CD4-positive, alpha-beta memory T cell (primary cell): ENCODE measurements at regions not wholly inside any gene's neighbourhood (a gene's known extent, or its start where the extent isn't known, plus 50 kb on each side); places are given as distances from the start of the nearest gene placed in this dataset.

Experiments used
- CTCF ChIA-PET: fragments of 350-600 bp; sonication (Branson Sonifier 250); formaldehyde crosslinking; loops from one replicate; lab custom pipeline; 2021; ENCODE audit warnings: inconsistent platforms; ENCODE audit not compliant: partially characterized antibody; lab: Charles Lee
- POLR2A ChIA-PET: fragments of 350-600 bp; sonication (Branson Sonifier 250); formaldehyde crosslinking; loops from one replicate; lab custom pipeline; 2021; ENCODE audit not compliant: partially characterized antibody; lab: Charles Lee
- DNase-seq, 5 donors: peaks; one replicate each; pipeline versions ENCODE4 v3.0.0 to v3.0.0-alpha.2; 2020 to 2022; ENCODE audit warnings: mixed read lengths in 1 of 5
- H3K27ac ChIP-seq: one replicate; pipeline ENCODE4 v1.7.0; 2013; ENCODE audit warnings: low read depth, low read length
- H3K27me3 ChIP-seq: 2 replicates; pipeline ENCODE4 v1.7.0; 2013; ENCODE audit warnings: mild to moderate bottlenecking, low read length, moderate library complexity; ENCODE audit not compliant: insufficient read depth
- H3K36me3 ChIP-seq: 2 replicates; pipeline ENCODE4 v1.7.0; 2013; ENCODE audit warnings: mild to moderate bottlenecking, low read length, moderate library complexity; ENCODE audit not compliant: insufficient read depth
- H3K4me1 ChIP-seq: 2 replicates; pipeline ENCODE4 v1.7.0; 2013; ENCODE audit warnings: mild to moderate bottlenecking, low read length, moderate library complexity; ENCODE audit not compliant: insufficient read depth
- H3K4me3 ChIP-seq, 2 donors: one replicate each; pipeline ENCODE4 v1.7.0; 2013; ENCODE audit warnings: low read length in 2 of 2, mild to moderate bottlenecking in 1 of 2
- H3K9me3 ChIP-seq, 2 donors: one replicate each; pipeline ENCODE4 v1.7.0; 2013; ENCODE audit warnings: low read length in 2 of 2, control low read depth in 1 of 2; ENCODE audit not compliant: control insufficient read depth in 1 of 2
- H3K27ac Mint-ChIP-seq, 7 donors: one replicate each; pipeline ENCODE4 v1.8.0; 2020 to 2021; ENCODE audit warnings: mixed read lengths in 7 of 7, mild to moderate bottlenecking in 6 of 7, inconsistent platforms in 3 of 7, moderate library complexity in 3 of 7
- H3K27me3 Mint-ChIP-seq, 2 donors: one replicate each; pipeline ENCODE4 v1.8.0; 2020 to 2021; ENCODE audit warnings: mixed read lengths in 2 of 2
- H3K36me3 Mint-ChIP-seq, 2 donors: one replicate each; pipeline ENCODE4 v1.8.0; 2020 to 2021; ENCODE audit warnings: mixed read lengths in 2 of 2, inconsistent platforms in 1 of 2, mild to moderate bottlenecking in 1 of 2
- H3K4me1 Mint-ChIP-seq, 4 donors: one replicate each; pipeline ENCODE4 v1.8.0; 2020 to 2021; ENCODE audit warnings: mixed read lengths in 4 of 4, mild to moderate bottlenecking in 1 of 4
- H3K4me3 Mint-ChIP-seq, 8 donors: one replicate each; pipeline ENCODE4 v1.8.0; 2020 to 2021; ENCODE audit warnings: mixed read lengths in 8 of 8, mild to moderate bottlenecking in 7 of 8, moderate library complexity in 6 of 8, inconsistent platforms in 3 of 8
- H3K9me3 Mint-ChIP-seq, 8 donors: one replicate each; pipeline ENCODE4 v1.8.0; 2020 to 2021; ENCODE audit warnings: mixed read lengths in 8 of 8, mild to moderate bottlenecking in 5 of 8, inconsistent platforms in 3 of 8, moderate library complexity in 1 of 8
- intact Hi-C: fragments of 100-400 bp; cut with micrococcal nuclease; formaldehyde crosslinking; loops from one replicate; pipeline ENCODE4 v1.15.1; 2023

DNA sequence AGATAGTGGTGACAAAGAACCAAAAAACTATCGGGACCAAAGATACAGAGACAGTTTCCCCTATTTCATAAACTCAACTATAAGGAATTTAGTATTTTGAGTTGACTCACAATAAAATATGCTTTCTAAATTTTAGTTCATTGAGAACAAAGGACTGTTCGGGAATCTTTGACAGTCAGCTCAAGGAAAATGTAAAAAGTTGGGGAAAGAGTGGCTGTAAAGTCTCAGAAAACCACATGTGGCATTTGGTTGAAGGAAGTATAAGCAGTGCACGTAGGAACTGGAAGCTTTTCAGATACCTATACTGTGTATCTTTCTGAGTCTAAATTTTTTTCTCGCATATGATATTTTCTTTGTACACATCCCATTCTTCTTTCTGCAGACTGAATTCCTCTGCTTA lies 688.9 kb downstream of the KCNA4 start:
- no peaks in the 10 kb centered on the region for H3K27me3 Mint-ChIP-seq
- no peaks in the 10 kb centered on the region for H3K36me3 Mint-ChIP-seq
- intact Hi-C loops, result no loop called here
- ChIA-PET POLR2A (no interaction called here), CTCF (no interaction called here)
- H3K9me3 Mint-ChIP-seq, result peaks cover 0 to 15% (median 4%) of the 10 kb centered on the region in 8 donors
- no peak overlapping the region for H3K27ac Mint-ChIP-seq
- Histone ChIP-seq H3K27ac (no peak overlapping the region), H3K4me3 (no peak overlapping the region), H3K27me3 (no peaks in the 10 kb centered on the region), H3K36me3 (no peaks in the 10 kb centered on the region), H3K9me3 (no peaks in the 10 kb centered on the region), H3K4me1 (no peaks in the 10 kb centered on the region)
- no peak overlapping the region for H3K4me3 Mint-ChIP-seq
- no peaks in the 10 kb centered on the region for H3K4me1 Mint-ChIP-seq
- no peak for DNase-seq

DNA sequence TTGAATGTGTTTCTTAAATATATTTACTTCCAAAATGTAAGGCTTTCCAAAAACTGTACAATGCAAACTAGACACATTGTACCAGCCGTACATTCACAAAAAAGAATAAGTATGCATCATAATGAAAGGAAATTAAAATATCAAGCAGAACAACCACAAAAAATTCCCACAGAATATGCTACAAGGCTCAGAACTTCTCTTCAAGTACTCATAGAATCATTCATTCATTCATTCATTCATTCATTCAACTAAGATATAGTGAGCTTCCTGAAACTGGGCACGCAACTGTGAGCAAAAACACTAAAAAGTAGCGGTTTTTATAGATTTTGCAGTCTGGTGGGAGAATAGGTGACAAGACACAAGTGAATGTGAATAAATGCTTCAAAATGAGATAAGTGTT lies 690.1 kb downstream of the KCNA4 start:
- H3K36me3 ChIP-seq, result no peaks in the 10 kb centered on the region
- DNase-seq, result no peak
- H3K4me3 ChIP-seq, result no peak overlapping the region
- no peak overlapping the region for H3K27ac ChIP-seq
- no peaks in the 10 kb centered on the region for H3K4me1 Mint-ChIP-seq
- H3K27me3 ChIP-seq, result no peaks in the 10 kb centered on the region
- H3K27me3 Mint-ChIP-seq, result no peaks in the 10 kb centered on the region
- intact Hi-C loops, result no loop called here
- no peaks in the 10 kb centered on the region for H3K36me3 Mint-ChIP-seq
- H3K4me3 Mint-ChIP-seq, result no peak overlapping the region
- H3K4me1 ChIP-seq, result no peaks in the 10 kb centered on the region
- peaks cover 0 to 18% (median 4%) of the 10 kb centered on the region in 8 donors for H3K9me3 Mint-ChIP-seq
- ChIA-PET POLR2A (no interaction called here), CTCF (no interaction called here)
- H3K9me3 ChIP-seq, result no peaks in the 10 kb centered on the region
- H3K27ac Mint-ChIP-seq, result no peak overlapping the region

DNA sequence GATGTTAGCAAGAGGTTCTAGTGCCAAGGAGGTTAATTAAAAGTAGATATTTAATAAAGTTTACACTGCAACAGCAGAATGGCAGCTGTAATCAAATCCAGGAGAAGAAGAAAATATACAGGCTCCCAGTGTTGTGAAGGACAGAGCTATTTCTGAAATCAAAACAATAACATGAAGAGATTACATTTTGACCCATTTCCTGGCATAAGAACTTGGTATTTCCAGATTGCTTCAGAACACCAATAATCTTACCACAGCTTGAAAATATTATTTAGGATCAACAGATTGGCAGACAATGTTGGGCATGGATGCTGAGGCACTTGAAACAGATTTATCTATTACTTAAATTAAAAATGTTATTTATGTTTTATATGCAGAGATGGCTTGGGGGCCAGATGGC lies 692.5 kb downstream of the KCNA4 start:
- Mint-ChIP-seq H3K27me3 (no peaks in the 10 kb centered on the region), H3K4me3 (no peak overlapping the region), H3K9me3 (peaks cover 0 to 17% (median 6%) of the 10 kb centered on the region in 8 donors), H3K4me1 (no peaks in the 10 kb centered on the region), H3K36me3 (no peaks in the 10 kb centered on the region), H3K27ac (no peak overlapping the region)
- no peaks in the 10 kb centered on the region for H3K27me3 ChIP-seq
- H3K4me3 ChIP-seq, result no peak overlapping the region
- intact Hi-C loops, result no loop called here
- no peak overlapping the region for H3K27ac ChIP-seq
- H3K9me3 ChIP-seq, result no peaks in the 10 kb centered on the region
- ChIA-PET CTCF (no interaction called here), POLR2A (no interaction called here)
- H3K4me1 ChIP-seq, result no peaks in the 10 kb centered on the region
- no peak for DNase-seq
- no peaks in the 10 kb centered on the region for H3K36me3 ChIP-seq

DNA sequence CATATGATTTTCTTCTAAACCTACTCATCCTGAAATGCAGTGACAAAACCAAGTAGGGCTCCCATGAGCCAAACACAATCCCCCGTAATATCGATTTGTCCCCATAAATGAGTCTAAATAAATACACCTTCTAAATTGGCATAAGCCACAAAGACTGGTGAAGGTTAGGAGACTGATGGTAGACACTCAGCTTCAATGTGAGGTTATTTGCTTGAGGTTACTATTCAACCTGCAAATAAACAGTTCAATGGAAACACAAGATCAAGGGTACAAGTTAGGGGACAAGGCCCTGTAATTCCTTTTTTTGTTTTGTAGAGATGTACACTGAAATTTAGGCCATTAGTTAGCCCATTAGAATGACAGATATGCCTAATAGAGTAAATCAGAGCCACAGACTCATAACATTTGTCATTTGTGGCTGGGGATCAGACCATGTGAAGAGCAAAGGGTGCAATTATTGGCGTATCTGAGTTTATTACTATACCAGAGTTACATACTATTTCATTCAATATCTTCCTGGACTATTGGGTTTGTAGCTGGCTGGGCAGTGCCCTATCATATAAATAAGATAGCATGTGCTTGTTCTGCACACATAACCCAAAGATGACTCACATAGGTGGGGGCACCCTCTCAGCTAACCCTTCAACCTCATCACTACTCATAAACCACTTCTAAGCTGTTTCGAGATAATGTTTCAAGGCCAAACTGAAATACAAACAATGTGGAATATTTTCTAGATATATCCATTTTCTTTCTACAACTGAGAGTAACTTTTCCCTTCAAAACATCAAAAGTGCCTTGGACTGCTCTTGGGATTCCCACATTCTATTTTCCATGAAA lies 695.3 kb downstream of the KCNA4 start:
- H3K9me3 Mint-ChIP-seq, result peaks cover 2 to 20% (median 8%) of the 10 kb centered on the region in 8 donors
- ChIA-PET CTCF (no interaction called here), POLR2A (no interaction called here)
- H3K9me3 ChIP-seq, result no peaks in the 10 kb centered on the region
- no peak overlapping the region for H3K27ac Mint-ChIP-seq
- no peaks in the 10 kb centered on the region for H3K36me3 ChIP-seq
- H3K4me3 Mint-ChIP-seq, result no peak overlapping the region
- H3K4me1 ChIP-seq, result no peaks in the 10 kb centered on the region
- H3K27me3 ChIP-seq, result no peaks in the 10 kb centered on the region
- DNase-seq, result no peak
- no peaks in the 10 kb centered on the region for H3K4me1 Mint-ChIP-seq
- H3K36me3 Mint-ChIP-seq, result no peaks in the 10 kb centered on the region
- no peaks in the 10 kb centered on the region for H3K27me3 Mint-ChIP-seq
- intact Hi-C loops, result no loop called here
- H3K4me3 ChIP-seq, result no peak overlapping the region
- H3K27ac ChIP-seq, result no peak overlapping the region

DNA sequence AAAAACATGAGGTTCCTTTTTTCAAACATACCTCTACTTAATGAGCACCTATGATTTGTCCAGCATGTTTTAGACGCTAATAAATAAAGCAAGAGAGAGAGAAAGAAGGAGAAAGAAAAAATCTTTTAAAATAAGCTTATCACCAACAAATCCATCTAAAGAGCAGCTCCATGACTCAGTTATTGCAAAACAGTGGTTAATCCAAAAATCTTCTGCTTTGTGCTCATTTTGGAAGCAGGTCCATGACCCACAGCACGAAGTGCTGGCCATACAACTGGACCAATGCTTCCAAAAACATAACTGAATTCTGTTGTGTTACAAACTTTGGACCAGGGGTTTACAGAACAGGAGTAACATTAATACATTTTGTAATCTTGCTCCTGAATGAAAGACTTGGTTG lies 696.6 kb downstream of the KCNA4 start:
- Histone ChIP-seq H3K4me1 (no peaks in the 10 kb centered on the region), H3K36me3 (no peaks in the 10 kb centered on the region), H3K27ac (no peak overlapping the region), H3K27me3 (no peaks in the 10 kb centered on the region), H3K9me3 (no peaks in the 10 kb centered on the region), H3K4me3 (no peak overlapping the region)
- H3K4me3 Mint-ChIP-seq, result no peak overlapping the region
- H3K4me1 Mint-ChIP-seq, result no peaks in the 10 kb centered on the region
- no peaks in the 10 kb centered on the region for H3K36me3 Mint-ChIP-seq
- CTCF ChIA-PET, result no interaction called here
- intact Hi-C loops, result no loop called here
- POLR2A ChIA-PET, result no interaction called here
- H3K27me3 Mint-ChIP-seq, result no peaks in the 10 kb centered on the region
- H3K9me3 Mint-ChIP-seq, result peaks cover 0 to 16% (median 6%) of the 10 kb centered on the region in 8 donors
- H3K27ac Mint-ChIP-seq, result peak overlapping the region in 1 of 7 donors; percentile 14
- DNase-seq, result no peak

GRCh38 chr11:29319210-29319609 lies 697.6 kb downstream of the KCNA4 start:
- Mint-ChIP-seq H3K36me3 (no peaks in the 10 kb centered on the region), H3K4me1 (no peaks in the 10 kb centered on the region), H3K9me3 (peaks cover 0 to 16% (median 6%) of the 10 kb centered on the region in 8 donors), H3K4me3 (no peak overlapping the region), H3K27ac (no peak overlapping the region), H3K27me3 (no peaks in the 10 kb centered on the region)
- Histone ChIP-seq H3K36me3 (no peaks in the 10 kb centered on the region), H3K4me1 (no peaks in the 10 kb centered on the region), H3K4me3 (no peak overlapping the region), H3K27me3 (no peaks in the 10 kb centered on the region), H3K9me3 (no peaks in the 10 kb centered on the region), H3K27ac (no peak overlapping the region)
- DNase-seq, result no peak
- ChIA-PET POLR2A (no interaction called here), CTCF (no interaction called here)
- intact Hi-C loops, result no loop called here

GRCh38 chr11:29318134-29318845 lies 698.5 kb downstream of the KCNA4 start:
- DNase-seq, result no peak
- Histone ChIP-seq H3K27ac (no peak overlapping the region), H3K36me3 (no peaks in the 10 kb centered on the region), H3K4me3 (no peak overlapping the region), H3K4me1 (no peaks in the 10 kb centered on the region), H3K27me3 (no peaks in the 10 kb centered on the region), H3K9me3 (no peaks in the 10 kb centered on the region)
- ChIA-PET POLR2A (no interaction called here), CTCF (no interaction called here)
- H3K36me3 Mint-ChIP-seq, result no peaks in the 10 kb centered on the region
- H3K27me3 Mint-ChIP-seq, result no peaks in the 10 kb centered on the region
- H3K4me1 Mint-ChIP-seq, result no peaks in the 10 kb centered on the region
- H3K4me3 Mint-ChIP-seq, result no peak overlapping the region
- peaks cover 0 to 16% (median 6%) of the 10 kb centered on the region in 8 donors for H3K9me3 Mint-ChIP-seq
- intact Hi-C loops, result no loop called here
- no peak overlapping the region for H3K27ac Mint-ChIP-seq
